PC-9 (cell line): ENCODE measurements at regions not wholly inside any gene's neighbourhood (a gene's known extent, or its start where the extent isn't known, plus 50 kb on each side); places are given as distances from the start of the nearest gene placed in this dataset.
"Not testable (repeated sequence)": the region's sequence is repeated elsewhere in the genome, so short reads cannot be mapped to it uniquely, and the experiment has no call there.

ENCODE experiments used
- BruUV-seq: library from RNA; stranded (reverse); fragments of 400-500 nt; replicated peaks from 2 replicates; lab custom pipeline; 2021; lab: Mats Ljungman, UMichigan
- CTCF ChIA-PET: fragments of 300-600 bp; sonication (Branson Sonifier 250); formaldehyde crosslinking; loops from one replicate; lab custom pipeline; 2022; ENCODE audit warnings: antibody characterized with exemption; lab: Charles Lee
- POLR2A ChIA-PET: fragments of 300-600 bp; sonication (Branson Sonifier 250); formaldehyde crosslinking; loops from one replicate; lab custom pipeline; 2022; ENCODE audit warnings: antibody characterized with exemption; ENCODE audit not compliant: unreplicated experiment; lab: Charles Lee
- DNase-seq, 2 experiments: peaks; one replicate each; pipeline versions ENCODE4 v3.0.0 to v3.0.0-alpha.2; 2015 to 2022; ENCODE audit warnings: mixed read lengths in 1 of 2
- H2AFZ ChIP-seq: fragments of 200-600 bp; sonication (generic); 2 replicates; pipeline ENCODE4 v1.8.1; 2017; ENCODE audit warnings: antibody characterized with exemption
- H3F3A ChIP-seq: fragments of 200-600 bp; sonication (generic); 2 replicates; pipeline ENCODE4 v1.8.1; 2017; ENCODE audit warnings: antibody characterized with exemption, mild to moderate bottlenecking, low read depth; ENCODE audit not compliant: insufficient read depth
- H3K27ac ChIP-seq: fragments of 200-600 bp; sonication (generic); 2 replicates; pipeline ENCODE4 v1.6.1; 2016; ENCODE audit warnings: mixed run types
- H3K27me3 ChIP-seq: fragments of 200-600 bp; sonication (generic); 2 replicates; pipeline ENCODE4 v1.6.1; 2016; ENCODE audit warnings: low read depth, mixed run types; ENCODE audit not compliant: insufficient read depth
- H3K36me3 ChIP-seq: fragments of 200-600 bp; sonication (generic); 2 replicates; pipeline ENCODE4 v1.6.1; 2016; ENCODE audit warnings: low read depth, mixed run types
- H3K4me1 ChIP-seq: fragments of 200-600 bp; sonication (generic); replicated peaks from 2 replicates; pipeline ENCODE4 v1.6.1; 2016; ENCODE audit warnings: mixed run types; ENCODE audit not compliant: insufficient read depth
- H3K4me2 ChIP-seq: fragments of 200-600 bp; sonication (generic); 2 replicates; pipeline ENCODE4 v1.6.1; 2017; ENCODE audit warnings: mixed run types
- H3K4me3 ChIP-seq: fragments of 200-600 bp; sonication (generic); 2 replicates; pipeline ENCODE4 v1.6.1; 2016; ENCODE audit warnings: mixed run types
- H3K79me2 ChIP-seq: fragments of 200-600 bp; sonication (generic); 2 replicates; pipeline ENCODE4 v1.6.1; 2017; ENCODE audit warnings: low read depth, mixed run types
- H3K9me2 ChIP-seq: fragments of 200-600 bp; sonication (generic); 2 replicates; pipeline ENCODE4 v1.8.1; 2017; ENCODE audit warnings: mild to moderate bottlenecking; ENCODE audit not compliant: insufficient read depth
- H3K9me3 ChIP-seq: fragments of 200-600 bp; sonication (generic); 2 replicates; pipeline ENCODE4 v1.8.1; 2016; ENCODE audit warnings: low read depth; ENCODE audit not compliant: insufficient read depth
- H4K20me1 ChIP-seq: fragments of 200-600 bp; sonication (generic); 2 replicates; pipeline ENCODE4 v1.8.1; 2017; ENCODE audit not compliant: insufficient read depth
- EZH2 ChIP-seq: fragments of 200-600 bp; sonication (generic); IDR thresholded peaks from 2 replicates; pipeline ENCODE4 v1.8.0; 2017; ENCODE audit warnings: antibody characterized with exemption, low read depth
- intact Hi-C: fragments of 100-400 bp; cut with micrococcal nuclease; formaldehyde crosslinking; loops from one replicate; pipeline ENCODE4 v1.10.0; 2022; ENCODE audit not compliant: unreplicated experiment
- TF ChIP-seq, protein P1 (sequence below): fragments of 200-600 bp; sonication (generic); conservative IDR thresholded peaks from 2 replicates; pipeline ENCODE4 v1.6.1; 2017; ENCODE audit warnings: mixed run types, antibody characterized with exemption, mild to moderate bottlenecking, moderate library complexity

DNA sequence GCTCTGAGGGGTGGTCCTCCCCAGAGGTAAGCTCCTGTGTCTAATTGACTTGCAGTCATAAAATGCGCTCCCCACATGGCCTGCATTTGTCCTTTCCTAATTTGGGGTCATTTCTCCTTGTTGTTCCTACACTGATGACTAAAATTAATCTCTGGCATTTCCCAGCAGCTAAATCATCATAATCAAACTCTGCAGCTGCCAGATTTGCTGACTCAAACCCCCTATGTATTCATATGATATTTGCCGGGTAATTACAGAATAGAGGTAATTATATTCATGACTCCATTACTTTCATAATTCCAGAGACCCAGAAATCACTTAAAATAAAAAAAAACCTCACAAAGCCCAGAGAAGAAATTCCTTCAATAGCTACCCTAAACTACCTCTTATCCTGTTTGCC lies 331.4 kb upstream of the KLHL29 start:
- ChIA-PET POLR2A (no interaction called here), CTCF (no interaction called here)
- no peaks in the 10 kb centered on the region for H3K4me1 ChIP-seq
- H3K4me3 ChIP-seq, result no peak overlapping the region
- intact Hi-C loops, result no loop called here
- no peaks in the 10 kb centered on the region for H3K9me3 ChIP-seq
- no peak for DNase-seq
- H2AFZ ChIP-seq, result no peak overlapping the region
- no peaks in the 10 kb centered on the region for H3K36me3 ChIP-seq
- H3F3A ChIP-seq, result no peaks in the 10 kb centered on the region
- TF ChIP-seq, protein P1, sequence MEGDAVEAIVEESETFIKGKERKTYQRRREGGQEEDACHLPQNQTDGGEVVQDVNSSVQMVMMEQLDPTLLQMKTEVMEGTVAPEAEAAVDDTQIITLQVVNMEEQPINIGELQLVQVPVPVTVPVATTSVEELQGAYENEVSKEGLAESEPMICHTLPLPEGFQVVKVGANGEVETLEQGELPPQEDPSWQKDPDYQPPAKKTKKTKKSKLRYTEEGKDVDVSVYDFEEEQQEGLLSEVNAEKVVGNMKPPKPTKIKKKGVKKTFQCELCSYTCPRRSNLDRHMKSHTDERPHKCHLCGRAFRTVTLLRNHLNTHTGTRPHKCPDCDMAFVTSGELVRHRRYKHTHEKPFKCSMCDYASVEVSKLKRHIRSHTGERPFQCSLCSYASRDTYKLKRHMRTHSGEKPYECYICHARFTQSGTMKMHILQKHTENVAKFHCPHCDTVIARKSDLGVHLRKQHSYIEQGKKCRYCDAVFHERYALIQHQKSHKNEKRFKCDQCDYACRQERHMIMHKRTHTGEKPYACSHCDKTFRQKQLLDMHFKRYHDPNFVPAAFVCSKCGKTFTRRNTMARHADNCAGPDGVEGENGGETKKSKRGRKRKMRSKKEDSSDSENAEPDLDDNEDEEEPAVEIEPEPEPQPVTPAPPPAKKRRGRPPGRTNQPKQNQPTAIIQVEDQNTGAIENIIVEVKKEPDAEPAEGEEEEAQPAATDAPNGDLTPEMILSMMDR, result no peak
- no peak for TF ChIP-seq EZH2
- H3K79me2 ChIP-seq, result no peaks in the 10 kb centered on the region
- H3K27ac ChIP-seq, result no peak overlapping the region
- H3K27me3 ChIP-seq, result peaks cover 43% of the 10 kb centered on the region
- no peaks in the 10 kb centered on the region for H3K9me2 ChIP-seq
- no peak overlapping the region for H3K4me2 ChIP-seq
- BruUV-seq, result no TSS peak
- no peaks in the 10 kb centered on the region for H4K20me1 ChIP-seq

DNA sequence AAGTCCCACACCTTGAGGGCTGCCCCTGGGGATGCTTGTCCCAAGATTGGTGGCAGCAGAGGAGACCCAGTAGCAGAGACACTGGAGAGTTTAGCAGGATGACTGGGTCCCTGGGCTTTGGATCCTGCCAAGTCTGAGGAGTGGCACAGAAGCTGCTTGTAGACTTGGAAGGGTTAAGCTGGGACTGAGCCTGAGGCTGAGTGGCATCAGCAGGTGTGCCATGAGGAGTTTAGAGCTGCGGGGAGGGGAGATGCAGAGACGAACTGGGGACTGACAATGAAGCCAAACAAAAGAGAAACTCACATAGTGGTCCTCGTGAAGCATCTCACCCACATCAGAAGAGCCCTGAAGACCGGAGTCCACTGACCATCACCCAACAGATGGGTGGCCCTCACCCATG lies 329.7 kb upstream of the KLHL29 start:
- Histone ChIP-seq H2AFZ (no peak overlapping the region), H3K4me3 (no peak overlapping the region), H3K36me3 (no peaks in the 10 kb centered on the region), H3K4me2 (no peak overlapping the region), H3K27me3 (peaks cover 43% of the 10 kb centered on the region; the same call in 1 of the 2 replicates), H3K79me2 (no peaks in the 10 kb centered on the region), H3F3A (no peaks in the 10 kb centered on the region), H3K27ac (no peak overlapping the region), H4K20me1 (no peaks in the 10 kb centered on the region), H3K9me2 (no peaks in the 10 kb centered on the region), H3K9me3 (no peaks in the 10 kb centered on the region), H3K4me1 (no peaks in the 10 kb centered on the region)
- TF ChIP-seq, protein P1, result no peak
- TF ChIP-seq EZH2, result no peak
- no TSS peak for BruUV-seq
- ChIA-PET POLR2A (no interaction called here), CTCF (no interaction called here)
- no peak for DNase-seq
- intact Hi-C loops, result no loop called here

DNA sequence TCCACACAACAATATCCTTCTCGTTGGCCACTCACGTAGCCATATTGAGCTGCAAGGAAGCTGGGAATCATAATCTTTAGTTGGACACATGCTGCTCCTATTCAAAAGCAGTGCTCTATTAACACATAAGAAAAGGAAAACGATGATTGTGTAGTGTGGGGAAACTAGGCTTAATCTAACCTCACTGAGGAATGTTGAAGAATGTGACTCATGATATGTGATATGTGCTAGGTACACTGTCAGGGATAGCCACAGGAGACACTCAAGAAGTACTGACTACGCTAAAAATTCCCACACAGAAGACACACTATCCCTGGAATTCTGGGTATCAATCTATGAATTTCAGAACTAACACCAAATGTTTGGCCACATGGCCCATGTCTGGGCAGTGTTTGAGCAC lies 328.1 kb upstream of the KLHL29 start:
- H3K79me2 ChIP-seq, H4K20me1 ChIP-seq, H3F3A ChIP-seq, H3K4me3 ChIP-seq, H3K27ac ChIP-seq, POLR2A ChIA-PET, H3K9me2 ChIP-seq, H3K36me3 ChIP-seq, H3K4me2 ChIP-seq, H3K4me1 ChIP-seq, H2AFZ ChIP-seq, DNase-seq, intact Hi-C loops, CTCF ChIA-PET, BruUV-seq, H3K9me3 ChIP-seq: not testable (repeated sequence)
- H3K27me3 ChIP-seq, result peaks cover 43% of the 10 kb centered on the region; the same call in 1 of the 2 replicates

- H3K9me2 ChIP-seq, result no peaks in the 10 kb centered on the region
- no peak overlapping the region for H2AFZ ChIP-seq
- no peaks in the 10 kb centered on the region for H3K4me1 ChIP-seq
- intact Hi-C loops, result no loop called here
- no peaks in the 10 kb centered on the region for H3K36me3 ChIP-seq
- no peak overlapping the region for H3K27ac ChIP-seq
- ChIA-PET CTCF (no interaction called here), POLR2A (no interaction called here)
- H3K4me3 ChIP-seq, result no peak overlapping the region
- H3K27me3 ChIP-seq, result peaks cover 53% of the 10 kb centered on the region; the same call in 1 of the 2 replicates
- H3K9me3 ChIP-seq, result no peaks in the 10 kb centered on the region
- H3K4me2 ChIP-seq, result no peak overlapping the region
- H3K79me2 ChIP-seq, result no peaks in the 10 kb centered on the region
- no TSS peak for BruUV-seq
- TF ChIP-seq, protein P1, result no peak
- TF ChIP-seq EZH2, result no peak
- no peak for DNase-seq
- H3F3A ChIP-seq, result no peaks in the 10 kb centered on the region
- no peaks in the 10 kb centered on the region for H4K20me1 ChIP-seq
Observed at GRCh38 chr2:23058435-23058834, 326.5 kb upstream of the KLHL29 start.
